H1 (cell line): ENCODE measurements at regions not wholly inside any gene's neighbourhood (a gene's known extent, or its start where the extent isn't known, plus 50 kb on each side); places are given as distances from the start of the nearest gene placed in this dataset.

Source experiments
- CTCF ChIA-PET: fragments of 300-600 bp; sonication (Branson Sonifier 250); formaldehyde crosslinking; loops from one replicate; lab custom pipeline; 2021; ENCODE audit not compliant: partially characterized antibody; lab: Charles Lee
- POLR2A ChIA-PET: fragments of 300-600 bp; sonication (Branson Sonifier 250); formaldehyde crosslinking; loops from one replicate; lab custom pipeline; 2021; ENCODE audit warnings: inconsistent platforms; ENCODE audit not compliant: partially characterized antibody; lab: Charles Lee
- DNase-seq, 2 experiments: peaks; one replicate each; pipeline versions ENCODE4 v3.0.0 to v3.0.0-alpha.2; 2010 to 2022; ENCODE audit warnings: low spot score in 2 of 2, low read depth in 1 of 2, mixed read lengths in 1 of 2
- FAIRE-seq: peaks from 2 replicates; lab custom pipeline; 2011; peaks lifted over from hg19 to GRCh38; lab: Jason Lieb, UNC
- H2AFZ ChIP-seq: 2 replicates; pipeline ENCODE4 v1.8.1; 2012; ENCODE audit warnings: low read length, inconsistent platforms
- H2AK5ac ChIP-seq: 2 replicates; pipeline ENCODE4 v1.6.1; 2013; ENCODE audit warnings: low read depth, low read length
- H2BK120ac ChIP-seq: replicated peaks from 2 replicates; pipeline ENCODE3; 2013; ENCODE audit warnings: low read depth, low read length, inconsistent platforms
- H2BK12ac ChIP-seq: 2 replicates; pipeline ENCODE4 v1.6.1; 2013; ENCODE audit warnings: low read depth, low read length
- H2BK15ac ChIP-seq: 2 replicates; pipeline ENCODE4 v1.6.1; 2013; ENCODE audit warnings: low read length
- H2BK20ac ChIP-seq: 2 replicates; pipeline ENCODE4 v1.6.1; 2013; ENCODE audit warnings: low read length
- H2BK5ac ChIP-seq: 2 replicates; pipeline ENCODE4 v1.6.1; 2013; ENCODE audit warnings: low read depth, low read length
- H3K14ac ChIP-seq: 2 replicates; pipeline ENCODE4 v1.6.1; 2013; ENCODE audit warnings: inconsistent platforms; ENCODE audit not compliant: insufficient read length
- H3K18ac ChIP-seq: 2 replicates; pipeline ENCODE4 v1.6.1; 2013; ENCODE audit warnings: low read length; ENCODE audit errors: extremely low read depth
- H3K23ac ChIP-seq: 2 replicates; pipeline ENCODE4 v1.6.1; 2013; ENCODE audit warnings: inconsistent platforms; ENCODE audit not compliant: insufficient read length
- H3K23me2 ChIP-seq: 2 replicates; pipeline ENCODE4 v1.6.1; 2013; ENCODE audit warnings: low read depth, low read length
- H3K27ac ChIP-seq: 2 replicates; pipeline ENCODE4 v1.6.1; 2011; ENCODE audit warnings: low read depth, low read length, inconsistent platforms
- H3K27me3 ChIP-seq, 4 experiments: replicated peaks in 1 of 4; 1 replicate in 1 of 4; 2 replicates in 3 of 4; pipeline versions ENCODE4 v1.6.1 to v1.8.1; 2011 to 2013; ENCODE audit warnings: low read length in 3 of 4, mild to moderate bottlenecking in 3 of 4, inconsistent platforms in 2 of 4, mixed read lengths in 2 of 4, moderate library complexity in 1 of 4; ENCODE audit not compliant: control insufficient read depth in 3 of 4, insufficient read depth in 3 of 4; ENCODE audit errors: extremely low read depth in 1 of 4
- H3K36me3 ChIP-seq, 4 experiments: 2 replicates each; pipeline versions ENCODE4 v1.6.1 to v1.8.1; 2011 to 2013; ENCODE audit warnings: mild to moderate bottlenecking in 4 of 4, low read length in 3 of 4, moderate library complexity in 2 of 4, control low read depth in 1 of 4, inconsistent platforms in 1 of 4; ENCODE audit not compliant: insufficient read depth in 4 of 4, control insufficient read depth in 2 of 4
- H3K4ac ChIP-seq: replicated peaks from 2 replicates; pipeline ENCODE3; 2013; ENCODE audit warnings: low read length, low read depth, mixed read lengths, inconsistent platforms; ENCODE audit not compliant: insufficient read length
- H3K4me1 ChIP-seq, 4 experiments: replicated peaks in 1 of 4; 1 replicate in 1 of 4; 2 replicates in 3 of 4; pipeline versions ENCODE4 v1.6.1 to v1.8.1; 2011 to 2013; ENCODE audit warnings: low read length in 3 of 4, inconsistent platforms in 2 of 4, mixed read lengths in 1 of 4; ENCODE audit not compliant: insufficient read depth in 4 of 4, control insufficient read depth in 3 of 4
- H3K4me2 ChIP-seq, 2 experiments: 2 replicates each; pipeline versions ENCODE4 v1.6.1 to v1.8.1; 2011 to 2013; ENCODE audit warnings: low read depth in 2 of 2, low read length in 2 of 2, control low read depth in 1 of 2, inconsistent platforms in 1 of 2, mild to moderate bottlenecking in 1 of 2; ENCODE audit not compliant: insufficient read depth in 1 of 2
- H3K4me3 ChIP-seq, 4 experiments: fragments of 200-600, 300-600 bp in 1 of 4; sonication (generic), shearing (Covaris generic), sonication (Bioruptor Twin) in 1 of 4; 2 replicates each; pipeline versions ENCODE4 v1.5.1 to v1.8.1; 2011 to 2016; ENCODE audit warnings: low read length in 4 of 4, low read depth in 3 of 4, control low read depth in 2 of 4, inconsistent platforms in 2 of 4, mild to moderate bottlenecking in 2 of 4, mixed read lengths in 1 of 4, moderate library complexity in 1 of 4; ENCODE audit not compliant: insufficient read depth in 2 of 4; ENCODE audit errors: extremely low read depth in 1 of 4
- H3K56ac ChIP-seq: replicated peaks from 2 replicates; pipeline ENCODE3; 2013; ENCODE audit warnings: low read depth, mild to moderate bottlenecking, mixed read lengths, low read length, inconsistent platforms; ENCODE audit not compliant: insufficient read length
- H3K79me1 ChIP-seq: 2 replicates; pipeline ENCODE4 v1.6.1; 2013; ENCODE audit warnings: low read depth, low read length, control low read depth
- H3K79me2 ChIP-seq, 2 experiments: 2 replicates each; pipeline versions ENCODE4 v1.6.1 to v1.8.1; 2012 to 2013; ENCODE audit warnings: low read length in 2 of 2, mild to moderate bottlenecking in 2 of 2, inconsistent platforms in 1 of 2; ENCODE audit not compliant: insufficient read depth in 2 of 2, control insufficient read depth in 1 of 2
- H3K9ac ChIP-seq, 4 experiments: replicated peaks in 1 of 4; 1 replicate in 1 of 4; 2 replicates in 3 of 4; pipeline versions ENCODE4 v1.6.1 to v1.8.1; 2011 to 2013; ENCODE audit warnings: low read depth in 3 of 4, low read length in 3 of 4, control low read depth in 2 of 4, mild to moderate bottlenecking in 2 of 4, moderate library complexity in 2 of 4, inconsistent platforms in 1 of 4; ENCODE audit errors: extremely low read depth in 1 of 4
- H3K9me3 ChIP-seq, 2 experiments: 2 replicates each; pipeline versions ENCODE4 v1.6.1 to v1.8.1; 2012 to 2013; ENCODE audit warnings: mild to moderate bottlenecking in 2 of 2, moderate library complexity in 2 of 2, control low read depth in 1 of 2, inconsistent platforms in 1 of 2, low read depth in 1 of 2, low read length in 1 of 2, mixed read lengths in 1 of 2; ENCODE audit not compliant: insufficient read depth in 2 of 2
- H4K20me1 ChIP-seq, 2 experiments: replicated peaks in 1 of 2; 2 replicates each; pipeline versions ENCODE3 to v1.8.1; 2011 to 2013; ENCODE audit warnings: inconsistent platforms in 2 of 2, low read length in 2 of 2, mild to moderate bottlenecking in 1 of 2; ENCODE audit not compliant: insufficient read depth in 2 of 2, control insufficient read depth in 1 of 2
- H4K5ac ChIP-seq: 2 replicates; pipeline ENCODE4 v1.6.1; 2013; ENCODE audit warnings: low read length, low read depth, mixed read lengths, inconsistent platforms; ENCODE audit not compliant: insufficient read length
- H4K8ac ChIP-seq: 2 replicates; pipeline ENCODE4 v1.8.0; 2013; ENCODE audit warnings: mild to moderate bottlenecking, moderate library complexity, low read length, inconsistent platforms; ENCODE audit not compliant: insufficient read depth; ENCODE audit errors: extremely low read depth
- H4K91ac ChIP-seq: replicated peaks from 2 replicates; pipeline ENCODE3; 2013; ENCODE audit warnings: low read length, mixed read lengths, inconsistent platforms; ENCODE audit not compliant: insufficient read length
- HDAC2 ChIP-seq, 2 experiments: fragments of 300-600 bp in 1 of 2; sonication (generic) in 1 of 2; IDR thresholded peaks; 2 replicates each; pipeline ENCODE4 v1.6.1; 2011 to 2012; ENCODE audit warnings: low read depth in 2 of 2, low read length in 2 of 2, mild to moderate bottlenecking in 2 of 2, moderate library complexity in 2 of 2, borderline replicate concordance in 1 of 2, inconsistent platforms in 1 of 2
- JUND ChIP-seq: IDR thresholded peaks from 2 replicates; pipeline ENCODE4 v1.6.1; 2011; ENCODE audit warnings: mild to moderate bottlenecking, improper control_type of control experiment, low read length
- MAX ChIP-seq: IDR thresholded peaks from 2 replicates; pipeline ENCODE4 v1.6.1; 2012; ENCODE audit warnings: inconsistent platforms
- SAP30 ChIP-seq: fragments of 300-600 bp; sonication (generic); IDR thresholded peaks from 2 replicates; pipeline ENCODE4 v1.7.1; 2012; ENCODE audit warnings: low read length, moderate library complexity, mild to moderate bottlenecking, inconsistent platforms; ENCODE audit not compliant: insufficient read depth, insufficient replicate concordance
- WGBS, 2 experiments: shearing (Covaris generic) in 1 of 2; methylation state at CpG; one replicate each; pipeline versions ENCODE4 v1.1.6 to v1.1.7; 2013 to 2015; ENCODE audit warnings: low lambda C conversion rate in 2 of 2, mixed read lengths in 2 of 2, inconsistent platforms in 1 of 2, low coverage in 1 of 2, missing lambda C conversion rate in 1 of 2; ENCODE audit not compliant: insufficient replicate concordance in 2 of 2, insufficient coverage in 1 of 2, insufficient read length in 1 of 2; ENCODE audit errors: extremely low coverage in 1 of 2, missing lambda C conversion rate in 1 of 2; 5-methylcytosine and 5-hydroxymethylcytosine counted together

DNA sequence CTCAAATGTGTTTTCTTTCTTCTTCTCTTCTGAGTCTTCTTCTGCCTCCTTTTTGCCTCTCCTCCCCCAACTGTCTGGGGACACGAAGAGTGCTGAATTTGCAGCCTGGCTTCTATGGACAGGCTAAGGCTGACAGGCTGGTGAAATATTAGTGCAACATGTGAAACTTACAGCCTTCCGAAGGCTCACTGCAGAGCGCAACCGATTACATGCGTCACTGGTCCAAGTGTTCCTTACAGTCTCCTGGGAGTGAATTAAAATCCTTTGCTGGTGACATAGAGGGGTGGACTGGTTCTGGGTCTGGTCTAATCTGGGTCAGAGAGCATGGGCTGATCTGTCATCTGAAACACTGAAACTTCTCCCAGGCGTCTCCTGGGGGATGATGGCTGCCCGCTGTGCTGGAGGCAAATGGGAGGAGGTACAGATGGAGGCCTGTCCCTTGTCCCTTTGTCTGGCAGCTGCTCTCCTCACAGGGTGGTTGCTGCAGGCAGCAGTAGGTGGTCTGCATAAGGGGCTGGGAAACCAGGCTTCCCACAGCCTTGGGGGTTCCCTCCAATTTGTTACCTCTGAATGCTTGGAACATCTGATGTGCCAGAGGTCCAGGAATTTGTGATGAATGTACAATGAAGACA lies 143.8 kb upstream of the BMPER start:
- H3K18ac ChIP-seq, result peak overlapping the region; percentile 5; the same call in 1 of the 2 replicates
- H4K8ac ChIP-seq, result no peak overlapping the region
- H3K4me1 ChIP-seq, result peaks cover 0 to 3% (median 3%) of the 10 kb centered on the region in 4 experiments; a peak in 3 of 7 replicates
- no peak overlapping the region for H3K4me3 ChIP-seq
- no peak for FAIRE-seq
- no peaks in the 10 kb centered on the region for H3K27me3 ChIP-seq
- POLR2A ChIA-PET, result no interaction called here
- H4K91ac ChIP-seq, result no peak overlapping the region
- H2BK15ac ChIP-seq, result no peak overlapping the region
- H2BK12ac ChIP-seq, result no peak overlapping the region
- H3K9me3 ChIP-seq, result no peaks in the 10 kb centered on the region
- no peak overlapping the region for H3K4ac ChIP-seq
- H4K5ac ChIP-seq, result no peak overlapping the region
- H3K23me2 ChIP-seq, result no peaks in the 10 kb centered on the region
- no peak overlapping the region; the same call in 1 of the 2 replicates for H2BK20ac ChIP-seq
- H2AFZ ChIP-seq, result no peak overlapping the region
- WGBS, 2 experiments, result 95% methylated on average over 7 of the region's 7 CpGs; no CpG with 5 or more reads in 1 of the 2 experiments
- H3K56ac ChIP-seq, result no peak overlapping the region
- no peak overlapping the region for H2AK5ac ChIP-seq
- DNase-seq, result no peak
- H3K14ac ChIP-seq, result no peak overlapping the region
- no peaks in the 10 kb centered on the region for H3K36me3 ChIP-seq
- no peaks in the 10 kb centered on the region for H3K79me2 ChIP-seq
- H3K23ac ChIP-seq, result no peak overlapping the region
- H2BK120ac ChIP-seq, result no peak overlapping the region
- H3K4me2 ChIP-seq, result no peak overlapping the region
- H2BK5ac ChIP-seq, result no peak overlapping the region
- H3K79me1 ChIP-seq, result no peaks in the 10 kb centered on the region
- CTCF ChIA-PET, result interaction anchor here (0.6 to 7.3 kb wide), 10 partner anchors 15 to 166 kb away, joined by 3 to 46 read pairs (median 5); no protein-coding TSS in a partner anchor
- H3K9ac ChIP-seq, result no peak overlapping the region
- no peak overlapping the region for H3K27ac ChIP-seq
- H4K20me1 ChIP-seq, result peaks cover 0 to 3% of the 10 kb centered on the region in 2 experiments
- TF ChIP-seq MAX (no peak), SAP30 (no peak), HDAC2 (IDR thresholded peaks at IDR 0.05; ENCODE audit: borderline replicate concordance in 1 of 2, low read depth in 2 of 2, low read length in 2 of 2) (no peak), JUND (no peak)
